ENCODE measurements at regions not wholly inside any gene's neighbourhood (a gene's known extent, or its start where the extent isn't known, plus 50 kb on each side); places are given as distances from the start of the nearest gene placed in this dataset.

DNA sequence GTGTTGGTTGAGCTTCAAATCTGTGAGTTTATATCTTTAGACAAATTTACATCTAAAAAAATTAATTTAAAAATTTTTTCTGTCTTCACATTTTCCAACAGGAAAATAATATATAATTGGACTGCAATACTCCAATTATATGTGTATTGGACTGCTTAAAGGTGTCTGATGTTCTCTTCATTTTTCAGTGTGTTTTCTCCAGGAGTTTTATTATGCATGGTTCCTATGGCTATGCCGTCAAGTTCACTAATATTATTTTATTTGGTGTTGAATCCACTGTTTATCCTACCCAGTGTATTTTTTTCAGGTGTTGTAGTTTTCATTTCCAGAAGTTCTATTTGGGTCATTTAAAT is 62.1 kb upstream of the CTLA4 start:
- TF ChIP-seq, protein P1, sequence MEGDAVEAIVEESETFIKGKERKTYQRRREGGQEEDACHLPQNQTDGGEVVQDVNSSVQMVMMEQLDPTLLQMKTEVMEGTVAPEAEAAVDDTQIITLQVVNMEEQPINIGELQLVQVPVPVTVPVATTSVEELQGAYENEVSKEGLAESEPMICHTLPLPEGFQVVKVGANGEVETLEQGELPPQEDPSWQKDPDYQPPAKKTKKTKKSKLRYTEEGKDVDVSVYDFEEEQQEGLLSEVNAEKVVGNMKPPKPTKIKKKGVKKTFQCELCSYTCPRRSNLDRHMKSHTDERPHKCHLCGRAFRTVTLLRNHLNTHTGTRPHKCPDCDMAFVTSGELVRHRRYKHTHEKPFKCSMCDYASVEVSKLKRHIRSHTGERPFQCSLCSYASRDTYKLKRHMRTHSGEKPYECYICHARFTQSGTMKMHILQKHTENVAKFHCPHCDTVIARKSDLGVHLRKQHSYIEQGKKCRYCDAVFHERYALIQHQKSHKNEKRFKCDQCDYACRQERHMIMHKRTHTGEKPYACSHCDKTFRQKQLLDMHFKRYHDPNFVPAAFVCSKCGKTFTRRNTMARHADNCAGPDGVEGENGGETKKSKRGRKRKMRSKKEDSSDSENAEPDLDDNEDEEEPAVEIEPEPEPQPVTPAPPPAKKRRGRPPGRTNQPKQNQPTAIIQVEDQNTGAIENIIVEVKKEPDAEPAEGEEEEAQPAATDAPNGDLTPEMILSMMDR (conservative IDR thresholded peaks at IDR 0.05; ENCODE audit: low read length): no peak
- no peak for TF ChIP-seq EZH2phosphoT487 (IDR thresholded peaks at IDR 0.05; ENCODE audit: borderline replicate concordance)
